ENCODE measurements at regions not wholly inside any gene's neighbourhood (a gene's known extent, or its start where the extent isn't known, plus 50 kb on each side); places are given as distances from the start of the nearest gene placed in this dataset.

- DNase-seq (ENCODE audit: extremely low spot score), result no peak
- no peak for TF ChIP-seq CTCF (IDR thresholded peaks at IDR 0.05; ENCODE audit: control extremely low read depth, extremely low read depth, low read depth, missing control alignments)
- CTCF ChIA-PET, result interaction anchor here (1.3 to 1.4 kb wide), 2 partner anchors 14 to 87 kb away, joined by 3 read pairs; no protein-coding TSS in a partner anchor
- POLR2A ChIA-PET, result no interaction called here
Observed at GRCh38 chr1:163442231-163442879, 120.6 kb downstream of the NUF2 start.

- no peak for DNase-seq (ENCODE audit: extremely low spot score)
- no peak for TF ChIP-seq CTCF (IDR thresholded peaks at IDR 0.05; ENCODE audit: control extremely low read depth, extremely low read depth, low read depth, missing control alignments)
- POLR2A ChIA-PET, result no interaction called here
- CTCF ChIA-PET, result interaction anchor here (1.3 kb wide), 1 partner anchor 14 kb away, joined by 3 read pairs; no protein-coding TSS in a partner anchor
Observed at GRCh38 chr1:163442895-163443294, 121.1 kb downstream of the NUF2 start.

- no peak for DNase-seq (ENCODE audit: extremely low spot score)
- CTCF ChIA-PET, result no interaction called here
Observed at GRCh38 chr1:163443863-163444262, 122.1 kb downstream of the NUF2 start.

GRCh38 chr1:163444665-163445064 is 122.9 kb downstream of the NUF2 start:
- ChIA-PET POLR2A (no interaction called here), CTCF (no interaction called here)
- DNase-seq (ENCODE audit: extremely low spot score), result no peak
- TF ChIP-seq CTCF (IDR thresholded peaks at IDR 0.05; ENCODE audit: control extremely low read depth, extremely low read depth, low read depth, missing control alignments), result no peak

More at GRCh38 chr1:163443863-163444262, 122.1 kb downstream of the NUF2 start:
- TF ChIP-seq CTCF (IDR thresholded peaks at IDR 0.05; ENCODE audit: control extremely low read depth, extremely low read depth, low read depth, missing control alignments), result no peak
- POLR2A ChIA-PET, result no interaction called here

GRCh38 chr1:163450986-163451385 is 129.2 kb downstream of the NUF2 start:
- CTCF ChIA-PET, result interaction anchor here (1.3 kb wide), 1 partner anchor 15 kb away, joined by 3 read pairs; no protein-coding TSS in a partner anchor
- POLR2A ChIA-PET, result no interaction called here
- no peak for TF ChIP-seq CTCF (IDR thresholded peaks at IDR 0.05; ENCODE audit: control extremely low read depth, extremely low read depth, low read depth, missing control alignments)
- DNase-seq (ENCODE audit: extremely low spot score), result no peak

GRCh38 chr1:163459539-163459938 is 137.8 kb downstream of the NUF2 start:
- no peak for DNase-seq (ENCODE audit: extremely low spot score)
- POLR2A ChIA-PET, result no interaction called here
- CTCF ChIA-PET, result no interaction called here
- TF ChIP-seq CTCF (IDR thresholded peaks at IDR 0.05; ENCODE audit: control extremely low read depth, extremely low read depth, low read depth, missing control alignments), result no peak
